ENCODE measurements at regions not wholly inside any gene's neighbourhood (a gene's known extent, or its start where the extent isn't known, plus 50 kb on each side); places are given as distances from the start of the nearest gene placed in this dataset.

GRCh38 chr6:156310701-156311100 lies 466.5 kb upstream of the ARID1B start:
- no peak for DNase-seq (ENCODE audit: low read depth in 1 of 2, low spot score in 1 of 2)
- in situ Hi-C loops (cut with HindIII; ENCODE audit: low pct_unique_long_range_greater_than_20kb, low sequenced_read_pairs), result no loop called here
- no peak for TF ChIP-seq JUND (IDR thresholded peaks at IDR 0.05; ENCODE audit: low read depth)

GRCh38 chr6:156309017-156309416 lies 468.2 kb upstream of the ARID1B start:
- TF ChIP-seq JUND (IDR thresholded peaks at IDR 0.05; ENCODE audit: low read depth), result no peak
- no peak for DNase-seq (ENCODE audit: low read depth in 1 of 2, low spot score in 1 of 2)
- in situ Hi-C loops (cut with HindIII; ENCODE audit: low pct_unique_long_range_greater_than_20kb, low sequenced_read_pairs), result no loop called here

GRCh38 chr6:156308604-156309003 lies 468.6 kb upstream of the ARID1B start:
- in situ Hi-C loops (cut with HindIII; ENCODE audit: low pct_unique_long_range_greater_than_20kb, low sequenced_read_pairs), result no loop called here
- no peak for TF ChIP-seq JUND (IDR thresholded peaks at IDR 0.05; ENCODE audit: low read depth)
- no peak for DNase-seq (ENCODE audit: low read depth in 1 of 2, low spot score in 1 of 2)

GRCh38 chr6:156306531-156306930 lies 470.6 kb upstream of the ARID1B start:
- in situ Hi-C loops (cut with HindIII; ENCODE audit: low pct_unique_long_range_greater_than_20kb, low sequenced_read_pairs), result no loop called here
- no peak for DNase-seq (ENCODE audit: low read depth in 1 of 2, low spot score in 1 of 2)
- TF ChIP-seq JUND (IDR thresholded peaks at IDR 0.05; ENCODE audit: low read depth), result no peak

GRCh38 chr6:156283091-156283490 lies 494.1 kb upstream of the ARID1B start:
- no peak for TF ChIP-seq JUND (IDR thresholded peaks at IDR 0.05; ENCODE audit: low read depth)
- no peak for DNase-seq (ENCODE audit: low read depth in 1 of 2, low spot score in 1 of 2)
- in situ Hi-C loops (cut with HindIII; ENCODE audit: low pct_unique_long_range_greater_than_20kb, low sequenced_read_pairs), result no loop called here

GRCh38 chr6:156282087-156282486 lies 495.1 kb upstream of the ARID1B start:
- TF ChIP-seq JUND (IDR thresholded peaks at IDR 0.05; ENCODE audit: low read depth), result no peak
- DNase-seq (ENCODE audit: low read depth in 1 of 2, low spot score in 1 of 2), result no peak
- in situ Hi-C loops (cut with HindIII; ENCODE audit: low pct_unique_long_range_greater_than_20kb, low sequenced_read_pairs), result no loop called here

- in situ Hi-C loops (cut with HindIII; ENCODE audit: low pct_unique_long_range_greater_than_20kb, low sequenced_read_pairs), result no loop called here
- TF ChIP-seq JUND (IDR thresholded peaks at IDR 0.05; ENCODE audit: low read depth), result no peak
- DNase-seq (ENCODE audit: low read depth in 1 of 2, low spot score in 1 of 2), result no peak
Observed at GRCh38 chr6:156281266-156281665, 495.9 kb upstream of the ARID1B start.

- TF ChIP-seq JUND (IDR thresholded peaks at IDR 0.05; ENCODE audit: low read depth), result no peak
- in situ Hi-C loops (cut with HindIII; ENCODE audit: low pct_unique_long_range_greater_than_20kb, low sequenced_read_pairs), result no loop called here
- DNase-seq (ENCODE audit: low read depth in 1 of 2, low spot score in 1 of 2), result no peak
Observed at GRCh38 chr6:156280065-156280464, 497.1 kb upstream of the ARID1B start.

- TF ChIP-seq JUND (IDR thresholded peaks at IDR 0.05; ENCODE audit: low read depth), result no peak
- in situ Hi-C loops (cut with HindIII; ENCODE audit: low pct_unique_long_range_greater_than_20kb, low sequenced_read_pairs), result no loop called here
- no peak for DNase-seq (ENCODE audit: low read depth in 1 of 2, low spot score in 1 of 2)
Observed at GRCh38 chr6:156279261-156279969, 497.8 kb upstream of the ARID1B start.

- in situ Hi-C loops (cut with HindIII; ENCODE audit: low pct_unique_long_range_greater_than_20kb, low sequenced_read_pairs), result no loop called here
- no peak for TF ChIP-seq JUND (IDR thresholded peaks at IDR 0.05; ENCODE audit: low read depth)
- DNase-seq (ENCODE audit: low read depth in 1 of 2, low spot score in 1 of 2), result no peak
Observed at GRCh38 chr6:156273065-156273711, 504.0 kb upstream of the ARID1B start.

- TF ChIP-seq JUND (IDR thresholded peaks at IDR 0.05; ENCODE audit: low read depth), result no peak
- in situ Hi-C loops (cut with HindIII; ENCODE audit: low pct_unique_long_range_greater_than_20kb, low sequenced_read_pairs), result no loop called here
Observed at GRCh38 chr6:156269751-156270369, 507.3 kb upstream of the ARID1B start.

GRCh38 chr6:156268849-156269248 lies 508.3 kb upstream of the ARID1B start:
- no peak for TF ChIP-seq JUND (IDR thresholded peaks at IDR 0.05; ENCODE audit: low read depth)
- no peak for DNase-seq (ENCODE audit: low read depth in 1 of 2, low spot score in 1 of 2)
- in situ Hi-C loops (cut with HindIII; ENCODE audit: low pct_unique_long_range_greater_than_20kb, low sequenced_read_pairs), result no loop called here

More at GRCh38 chr6:156269751-156270369, 507.3 kb upstream of the ARID1B start:
- DNase-seq (ENCODE audit: low read depth in 1 of 2, low spot score in 1 of 2), result no peak

GRCh38 chr6:156262014-156262413 lies 515.2 kb upstream of the ARID1B start:
- TF ChIP-seq JUND (IDR thresholded peaks at IDR 0.05; ENCODE audit: low read depth), result no peak
- in situ Hi-C loops (cut with HindIII; ENCODE audit: low pct_unique_long_range_greater_than_20kb, low sequenced_read_pairs), result no loop called here
- peak in 1 of 2 experiments; percentile 29 for DNase-seq (ENCODE audit: low read depth in 1 of 2, low spot score in 1 of 2)

Data from T47D (cell line).